Right cardiac atrium (tissue), 5 donors: ENCODE measurements at regions not wholly inside any gene's neighbourhood (a gene's known extent, or its start where the extent isn't known, plus 50 kb on each side); places are given as distances from the start of the nearest gene placed in this dataset.
"Not testable (repeated sequence)": the region's sequence is repeated elsewhere in the genome, so short reads cannot be mapped to it uniquely, and the experiment has no call there.

Experiments
- ATAC-seq, 2 donors: fragments of 200-7000 bp; cut with Tn5 transposase; one replicate each; pipeline versions ENCODE4 v1.8.0 to v1.9.1; 2020; ENCODE audit warnings: moderate library complexity in 2 of 2, mild to moderate bottlenecking in 1 of 2
- DNase-seq, 3 donors: peaks; one replicate each; pipeline ENCODE4 v3.0.0-alpha.2; 2020
- H3K27ac ChIP-seq: one replicate; pipeline ENCODE4 v1.5.1; 2013; ENCODE audit warnings: mild to moderate bottlenecking, low read length, control low read depth, moderate library complexity
- H3K27me3 ChIP-seq: one replicate; pipeline ENCODE4 v1.6.1; 2013; ENCODE audit not compliant: control insufficient read depth, insufficient read depth
- H3K4me1 ChIP-seq: one replicate; pipeline ENCODE4 v1.6.1; 2013; ENCODE audit warnings: low read length; ENCODE audit not compliant: control insufficient read depth, insufficient read depth
- H3K4me3 ChIP-seq: one replicate; pipeline ENCODE4 v1.5.1; 2013; ENCODE audit warnings: low read length, control low read depth
- H3K9me3 ChIP-seq: one replicate; pipeline ENCODE4 v1.6.1; 2013; ENCODE audit warnings: low read length; ENCODE audit not compliant: control insufficient read depth
- WGBS: extraction: QIAGEN DNeasy Blood & Tissue Kit; methylation state at CpG from one replicate; pipeline ENCODE4 v1.1.7; 2013; 5-methylcytosine and 5-hydroxymethylcytosine counted together
- intact Hi-C, 4 donors: fragments of 100-400 bp; cut with DNase I; formaldehyde crosslinking; loops; one replicate each; pipeline versions ENCODE4 v1.11.0 to v1.14.0; 2022 to 2023
- donor health status: healthy with polysubstance abuse.
- donor health status: DM: no; HTN: yes; CAD: no.
- donor health status: DM: no; HTN: no; CAD: no.
- donor health status: DM: no; HTN: yes; CAD: no; lungs with severe emphysema.
- donor health status: DM: yes; HTN: yes; CAD: no.

DNA sequence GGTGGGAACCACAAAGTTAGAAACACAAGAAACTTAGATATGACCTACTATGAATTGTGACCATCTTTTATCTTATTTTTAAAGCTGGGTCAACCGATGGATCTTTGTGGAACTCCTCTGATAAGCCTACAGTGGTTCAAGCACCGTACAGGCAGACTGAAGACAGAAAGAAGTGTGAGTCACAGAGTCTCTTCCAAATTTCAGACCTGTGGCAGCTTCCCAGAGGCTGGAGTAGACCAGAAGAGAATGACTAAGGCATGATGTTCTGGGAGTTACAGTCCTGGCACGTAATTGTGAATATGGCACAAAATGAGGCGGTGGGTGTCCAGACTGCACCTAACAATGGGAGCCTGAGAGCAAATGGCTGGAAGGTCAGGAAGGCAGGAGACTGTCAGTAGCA lies 70.0 kb downstream of the LMO4 start:
- DNase-seq: peak in 1 of 3 donors; percentile 16
- no peak overlapping the region for H3K4me3 ChIP-seq
- no peaks in the 10 kb centered on the region for H3K9me3 ChIP-seq
- no peaks in the 10 kb centered on the region for H3K4me1 ChIP-seq
- H3K27ac ChIP-seq: no peak overlapping the region
- 80% methylated on average over 4 of the region's 4 CpGs for WGBS
- no peaks in the 10 kb centered on the region for H3K27me3 ChIP-seq
- intact Hi-C loops: no loop called here
- no peak for ATAC-seq

- no peak for DNase-seq
- H3K27me3 ChIP-seq: no peaks in the 10 kb centered on the region
- no peak for ATAC-seq
- intact Hi-C loops: no loop called here
- H3K4me1 ChIP-seq: no peaks in the 10 kb centered on the region
- WGBS: 95% methylated on average over 2 of the region's 2 CpGs
- H3K9me3 ChIP-seq: no peaks in the 10 kb centered on the region
- no peak overlapping the region for H3K4me3 ChIP-seq
- no peak overlapping the region for H3K27ac ChIP-seq
Measured at GRCh38 chr1:87399264-87399663, 70.6 kb downstream of the LMO4 start.

GRCh38 chr1:87399701-87400100 lies 71.0 kb downstream of the LMO4 start:
- DNase-seq (no peak), ATAC-seq (no peak)
- intact Hi-C loops: no loop called here
- Histone ChIP-seq H3K9me3 (no peaks in the 10 kb centered on the region), H3K4me1 (no peaks in the 10 kb centered on the region), H3K27ac (no peak overlapping the region), H3K27me3 (no peaks in the 10 kb centered on the region), H3K4me3 (no peak overlapping the region)
- WGBS: 73% methylated on average over 4 of the region's 4 CpGs

GRCh38 chr1:87400813-87401212 lies 72.1 kb downstream of the LMO4 start:
- ATAC-seq: no peak
- DNase-seq: no peak
- 82% methylated on average over 1 of the region's 1 CpG for WGBS
- Histone ChIP-seq H3K27ac (no peak overlapping the region), H3K4me3 (no peak overlapping the region), H3K4me1 (no peaks in the 10 kb centered on the region), H3K27me3 (no peaks in the 10 kb centered on the region), H3K9me3 (no peaks in the 10 kb centered on the region)
- intact Hi-C loops: no loop called here

DNA sequence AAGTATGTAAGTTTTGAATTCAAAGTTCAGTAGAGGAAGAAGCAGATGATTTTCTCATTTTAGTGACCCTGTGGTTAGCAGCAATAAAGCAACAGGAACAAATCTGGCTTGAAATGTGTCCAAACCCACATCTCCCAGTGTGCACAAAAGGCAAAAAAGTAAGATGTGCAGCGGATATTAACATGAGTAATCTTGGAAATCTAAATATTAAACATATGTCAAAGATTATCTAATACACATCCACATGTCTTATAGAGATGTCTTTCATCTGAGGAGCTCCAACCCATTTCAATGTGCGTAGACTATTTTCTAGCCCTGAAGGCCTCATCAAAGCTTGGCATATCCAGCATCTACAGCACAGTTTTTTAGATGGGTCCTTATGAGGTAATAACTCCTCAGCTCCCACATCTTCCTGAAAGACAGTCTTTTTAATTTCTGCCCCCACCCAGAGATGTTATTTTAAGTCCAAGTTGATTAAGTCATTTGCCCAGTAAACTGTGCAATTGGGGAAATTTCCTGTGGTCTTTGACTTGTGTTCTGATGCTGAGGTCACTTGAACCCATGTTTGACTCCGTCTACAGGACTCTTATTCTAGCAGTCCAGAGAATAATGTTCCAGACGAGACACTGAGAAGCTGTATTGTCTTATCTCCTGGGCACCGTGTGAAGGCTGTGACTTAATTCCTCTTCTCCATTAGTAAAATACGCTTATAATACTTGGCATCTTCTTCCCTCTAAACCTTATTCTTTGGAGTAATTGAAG lies 73.7 kb downstream of the LMO4 start:
- WGBS: 58% methylated on average over 6 of the region's 6 CpGs
- DNase-seq: no peak
- H3K27ac ChIP-seq: no peak overlapping the region
- no peaks in the 10 kb centered on the region for H3K4me1 ChIP-seq
- H3K4me3 ChIP-seq: no peak overlapping the region
- peak; percentile 57 to 63 for ATAC-seq
- no peaks in the 10 kb centered on the region for H3K9me3 ChIP-seq
- intact Hi-C loops: no loop called here
- no peaks in the 10 kb centered on the region for H3K27me3 ChIP-seq

DNA sequence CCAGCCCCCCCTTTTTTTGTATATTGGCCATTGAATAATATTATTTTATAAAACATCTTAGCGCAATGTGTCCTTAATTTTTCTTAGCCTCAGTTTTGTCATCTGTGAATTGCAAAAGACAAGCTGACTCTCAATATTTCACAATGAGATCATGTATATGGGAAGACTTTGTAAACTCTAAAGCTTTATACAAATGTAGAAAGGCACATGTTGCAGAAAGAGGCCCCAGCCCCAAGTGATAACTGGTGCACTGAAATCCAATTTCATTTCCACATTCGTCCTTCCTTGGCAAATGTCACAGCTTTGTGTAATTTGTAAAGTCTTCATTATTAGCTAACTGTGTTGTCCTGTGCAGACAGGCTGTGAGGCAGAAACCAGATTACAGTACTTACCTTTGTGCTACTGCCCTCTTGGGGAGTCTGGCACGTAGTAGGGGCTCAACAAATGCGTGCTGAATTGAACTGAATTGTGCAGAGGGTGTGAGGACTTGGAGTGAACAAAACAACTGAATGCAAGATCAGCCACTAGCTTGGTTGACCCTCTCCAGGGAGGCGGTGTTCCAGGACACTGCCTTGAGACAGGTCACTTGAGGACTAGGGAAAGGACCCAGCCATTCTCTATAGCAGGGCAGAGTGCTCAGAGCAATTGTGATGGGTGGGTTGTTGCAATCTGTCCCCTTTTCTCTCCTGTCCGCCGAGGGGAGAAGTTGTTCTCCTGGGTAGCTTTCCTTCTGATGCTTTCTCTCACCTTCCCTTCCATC lies 74.6 kb downstream of the LMO4 start:
- H3K27me3 ChIP-seq: no peaks in the 10 kb centered on the region
- intact Hi-C loops: no loop called here
- 69% methylated on average over 7 of the region's 7 CpGs for WGBS
- no peaks in the 10 kb centered on the region for H3K9me3 ChIP-seq
- DNase-seq (no peak), ATAC-seq (peak; percentile 55 to 58)
- H3K27ac ChIP-seq: no peak overlapping the region
- H3K4me1 ChIP-seq: no peaks in the 10 kb centered on the region
- no peak overlapping the region for H3K4me3 ChIP-seq

- no peak overlapping the region for H3K27ac ChIP-seq
- H3K4me1 ChIP-seq: no peaks in the 10 kb centered on the region
- H3K9me3 ChIP-seq: no peaks in the 10 kb centered on the region
- no peak overlapping the region for H3K4me3 ChIP-seq
- no peaks in the 10 kb centered on the region for H3K27me3 ChIP-seq
- DNase-seq (no peak), ATAC-seq (no peak)
- intact Hi-C loops: no loop called here
- 90% methylated on average over 3 of the region's 3 CpGs for WGBS
Measured at GRCh38 chr1:87404296-87404695, 75.6 kb downstream of the LMO4 start.

- no peaks in the 10 kb centered on the region for H3K27me3 ChIP-seq
- 78% methylated on average over 2 of the region's 2 CpGs for WGBS
- intact Hi-C loops: no loop called here
- no peaks in the 10 kb centered on the region for H3K9me3 ChIP-seq
- no peaks in the 10 kb centered on the region for H3K4me1 ChIP-seq
- no peak for DNase-seq
- H3K27ac ChIP-seq: no peak overlapping the region
- no peak overlapping the region for H3K4me3 ChIP-seq
- no peak for ATAC-seq
Measured at GRCh38 chr1:87408665-87409248, 80.1 kb downstream of the LMO4 start.

GRCh38 chr1:87410776-87411480 lies 82.2 kb downstream of the LMO4 start:
- DNase-seq (peak in 2 of 3 donors; percentile 22 to 68), ATAC-seq (no peak)
- H3K27ac ChIP-seq: no peak overlapping the region
- H3K27me3 ChIP-seq: no peaks in the 10 kb centered on the region
- no peaks in the 10 kb centered on the region for H3K9me3 ChIP-seq
- H3K4me1 ChIP-seq: no peaks in the 10 kb centered on the region
- intact Hi-C loops: no loop called here
- no peak overlapping the region for H3K4me3 ChIP-seq
- WGBS: 79% methylated on average over 3 of the region's 3 CpGs

GRCh38 chr1:87413846-87414245 lies 85.2 kb downstream of the LMO4 start:
- H3K9me3 ChIP-seq, H3K4me3 ChIP-seq, H3K27me3 ChIP-seq, intact Hi-C loops, H3K27ac ChIP-seq, H3K4me1 ChIP-seq, DNase-seq, ATAC-seq: not testable (repeated sequence)
- WGBS: 66% methylated on average over 2 of the region's 2 CpGs

DNA sequence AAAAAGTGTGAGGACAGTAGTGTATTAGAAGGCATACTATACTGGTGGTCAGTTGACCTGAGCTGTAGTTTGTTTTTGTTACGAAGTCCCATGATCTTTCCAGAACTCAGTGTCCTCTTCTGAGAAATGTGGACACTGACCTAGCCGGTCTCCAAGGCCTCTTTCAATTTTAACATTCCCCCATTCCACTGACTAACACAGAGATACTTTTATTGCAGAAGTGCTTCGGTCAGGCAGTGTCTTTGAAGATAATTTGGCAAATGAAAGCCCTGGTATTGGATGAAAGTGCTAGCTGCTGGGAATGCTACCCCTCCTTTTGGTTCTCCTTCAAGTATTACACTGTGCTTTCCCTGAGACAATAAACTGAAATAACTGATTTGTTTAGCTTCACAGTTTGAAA lies 89.4 kb downstream of the LMO4 start:
- no peak overlapping the region for H3K27ac ChIP-seq
- peak in 1 of 2 donors; percentile 41 for ATAC-seq
- H3K27me3 ChIP-seq: no peaks in the 10 kb centered on the region
- no peaks in the 10 kb centered on the region for H3K9me3 ChIP-seq
- no peak overlapping the region for H3K4me3 ChIP-seq
- WGBS: 72% methylated on average over 3 of the region's 3 CpGs
- no peak for DNase-seq
- H3K4me1 ChIP-seq: no peaks in the 10 kb centered on the region
- intact Hi-C loops: no loop called here
